HEK293 (cell line): ENCODE measurements at regions not wholly inside any gene's neighbourhood (a gene's known extent, or its start where the extent isn't known, plus 50 kb on each side); places are given as distances from the start of the nearest gene placed in this dataset.

Experiments
- CTCF ChIA-PET: fragments of 350-600 bp; formaldehyde crosslinking; extraction: SDS; loops from one replicate; lab custom pipeline; 2021; ENCODE audit warnings: antibody characterized with exemption; lab: Yijun Ruan, JAX
- POLR2A ChIA-PET: fragments of 300-600 bp; formaldehyde crosslinking; extraction: SDS; loops from one replicate; lab custom pipeline; 2020; ENCODE audit warnings: antibody characterized with exemption, inconsistent platforms; lab: Yijun Ruan, JAX
- H3K27ac ChIP-seq: fragments of 200-500 bp; sonication (Bioruptor generic); 2 replicates; pipeline ENCODE4 v1.5.1; 2014; ENCODE audit warnings: low read depth, low read length, control low read depth, inconsistent platforms; ENCODE audit errors: extremely low read depth
- H3K36me3 ChIP-seq, 2 experiments: fragments of 200-500 bp in 1 of 2; sonication (Bioruptor generic) in 1 of 2; 1 replicate in 1 of 2; 2 replicates in 1 of 2; pipeline ENCODE4 v1.5.1; 2014 to 2017; ENCODE audit warnings: inconsistent platforms in 2 of 2, low read length in 2 of 2; ENCODE audit not compliant: control insufficient read depth in 2 of 2, insufficient read depth in 1 of 2
- H3K4me1 ChIP-seq: fragments of 200-500 bp; sonication (Bioruptor generic); 2 replicates; pipeline ENCODE4 v1.5.1; 2014; ENCODE audit warnings: mild to moderate bottlenecking, low read length, inconsistent platforms; ENCODE audit not compliant: control insufficient read depth, insufficient read depth
- H3K4me3 ChIP-seq: 2 replicates; pipeline ENCODE4 v1.5.1; 2011; ENCODE audit warnings: low read depth, mild to moderate bottlenecking, control low read depth, low read length, moderate library complexity
- H3K9me3 ChIP-seq: fragments of 200-500 bp; sonication (Bioruptor generic); 2 replicates; pipeline ENCODE4 v1.5.1; 2014; ENCODE audit warnings: low read depth, low read length, inconsistent platforms; ENCODE audit not compliant: control insufficient read depth, insufficient read depth
- ATF2 ChIP-seq: fragments of 450-650 bp; formaldehyde crosslinking; IDR thresholded peaks from 2 replicates; pipeline ENCODE4 v1.5.1; 2016; ENCODE audit warnings: missing biosample characterization, missing genetic modification characterization, low read depth
- SCRT2 ChIP-seq: fragments of 450-650 bp; formaldehyde crosslinking; IDR thresholded peaks from 2 replicates; pipeline ENCODE4 v1.5.1; 2016; ENCODE audit warnings: missing biosample characterization, missing genetic modification characterization
- ZBTB10 ChIP-seq: fragments of 450-650 bp; formaldehyde crosslinking; IDR thresholded peaks from 2 replicates; pipeline ENCODE4 v1.5.1; 2016; ENCODE audit warnings: missing biosample characterization, missing genetic modification characterization
- ZBTB11 ChIP-seq: fragments of 450-650 bp; formaldehyde crosslinking; conservative IDR thresholded peaks from 2 replicates; pipeline ENCODE4 v1.5.1; 2016; ENCODE audit warnings: low read depth, missing biosample characterization, missing genetic modification characterization
- ZBTB17 ChIP-seq: fragments of 450-650 bp; formaldehyde crosslinking; IDR thresholded peaks from 2 replicates; pipeline ENCODE4 v1.5.1; 2016; ENCODE audit warnings: missing biosample characterization, missing genetic modification characterization
- ZBTB48 ChIP-seq: fragments of 450-650 bp; formaldehyde crosslinking; IDR thresholded peaks from 2 replicates; pipeline ENCODE4 v1.5.1; 2016; ENCODE audit warnings: missing biosample characterization, missing genetic modification characterization
- ZIC2 ChIP-seq: fragments of 450-650 bp; formaldehyde crosslinking; IDR thresholded peaks from 2 replicates; pipeline ENCODE4 v1.5.1; 2016; ENCODE audit warnings: missing biosample characterization, missing genetic modification characterization
- ZNF140 ChIP-seq: fragments of 450-650 bp; formaldehyde crosslinking; IDR thresholded peaks from 2 replicates; pipeline ENCODE4 v1.5.1; 2016; ENCODE audit warnings: missing biosample characterization, missing genetic modification characterization
- ZNF157 ChIP-seq: fragments of 450-650 bp; formaldehyde crosslinking; IDR thresholded peaks from 2 replicates; pipeline ENCODE4 v1.5.1; 2016; ENCODE audit warnings: missing biosample characterization, missing genetic modification characterization
- ZNF174 ChIP-seq: fragments of 450-650 bp; formaldehyde crosslinking; IDR thresholded peaks from 2 replicates; pipeline ENCODE4 v1.5.0; 2017; ENCODE audit warnings: missing biosample characterization, mild to moderate bottlenecking, missing genetic modification characterization
- ZNF266 ChIP-seq: fragments of 450-650 bp; formaldehyde crosslinking; IDR thresholded peaks from 2 replicates; pipeline ENCODE4 v1.5.1; 2016; ENCODE audit warnings: missing biosample characterization, missing genetic modification characterization, low read depth
- ZNF433 ChIP-seq: fragments of 450-650 bp; formaldehyde crosslinking; IDR thresholded peaks from 2 replicates; pipeline ENCODE4 v1.5.1; 2016; ENCODE audit warnings: missing biosample characterization, missing genetic modification characterization, low read depth
- ZNF501 ChIP-seq: fragments of 450-650 bp; formaldehyde crosslinking; IDR thresholded peaks from 2 replicates; pipeline ENCODE4 v1.5.1; 2016; ENCODE audit warnings: missing biosample characterization, missing genetic modification characterization
- ZNF529 ChIP-seq: fragments of 450-650 bp; formaldehyde crosslinking; IDR thresholded peaks from 2 replicates; pipeline ENCODE4 v1.5.1; 2017; ENCODE audit warnings: missing genetic modification characterization, missing biosample characterization; ENCODE audit not compliant: insufficient replicate concordance
- ZNF623 ChIP-seq: fragments of 450-650 bp; formaldehyde crosslinking; IDR thresholded peaks from 2 replicates; pipeline ENCODE4 v1.5.1; 2016; ENCODE audit warnings: missing biosample characterization, missing genetic modification characterization
- ZNF658 ChIP-seq: fragments of 450-650 bp; formaldehyde crosslinking; IDR thresholded peaks from 2 replicates; pipeline ENCODE4; 2016; ENCODE audit warnings: missing biosample characterization, missing genetic modification characterization
- ZNF707 ChIP-seq: fragments of 450-650 bp; formaldehyde crosslinking; IDR thresholded peaks from 2 replicates; pipeline ENCODE4 v1.5.1; 2016; ENCODE audit warnings: missing biosample characterization, missing genetic modification characterization
- ZSCAN16 ChIP-seq: fragments of 450-650 bp; formaldehyde crosslinking; IDR thresholded peaks from 2 replicates; pipeline ENCODE4 v1.5.1; 2016; ENCODE audit warnings: missing biosample characterization, missing genetic modification characterization
- ZSCAN23 ChIP-seq: fragments of 450-650 bp; formaldehyde crosslinking; IDR thresholded peaks from 2 replicates; pipeline ENCODE4 v1.5.1; 2016; ENCODE audit warnings: missing biosample characterization, missing genetic modification characterization
- TF ChIP-seq, protein P1 (sequence below): fragments of 450-650 bp; IDR thresholded peaks from 2 replicates; pipeline ENCODE4 v1.5.1; 2018; ENCODE audit warnings: missing biosample characterization, missing genetic modification characterization
- TF ChIP-seq, protein P2 (sequence below): fragments of 450-650 bp; formaldehyde crosslinking; IDR thresholded peaks from 2 replicates; pipeline ENCODE4 v1.5.1; 2016; ENCODE audit warnings: missing biosample characterization, missing genetic modification characterization, borderline replicate concordance

DNA sequence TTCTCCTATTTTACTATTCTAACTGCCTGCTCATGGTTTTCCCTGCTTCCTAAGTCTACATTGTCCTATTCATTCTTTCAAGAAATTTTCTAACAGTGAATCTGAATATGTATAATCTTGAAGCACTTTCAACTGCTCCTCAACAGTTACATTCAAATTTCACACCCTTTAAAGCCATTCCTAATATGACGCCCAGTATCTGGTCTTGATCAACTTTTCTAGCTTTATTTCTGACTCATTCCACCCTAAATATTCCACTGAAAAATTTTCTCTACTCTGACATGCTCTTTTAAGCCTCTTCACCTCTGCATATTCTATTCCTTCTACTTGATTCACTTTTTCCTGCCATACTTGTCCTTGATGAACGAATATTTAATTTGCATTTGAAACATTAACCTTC is 1893.9 kb upstream of the PIK3C3 start (continued):
- no peak for TF ChIP-seq ZNF658 (tag by site-specific recombination)

GRCh38 chr18:40060562-40060961 is 1894.5 kb upstream of the PIK3C3 start:
- ChIA-PET POLR2A (no interaction called here), CTCF (no interaction called here)
- TF ChIP-seq, protein P1, sequence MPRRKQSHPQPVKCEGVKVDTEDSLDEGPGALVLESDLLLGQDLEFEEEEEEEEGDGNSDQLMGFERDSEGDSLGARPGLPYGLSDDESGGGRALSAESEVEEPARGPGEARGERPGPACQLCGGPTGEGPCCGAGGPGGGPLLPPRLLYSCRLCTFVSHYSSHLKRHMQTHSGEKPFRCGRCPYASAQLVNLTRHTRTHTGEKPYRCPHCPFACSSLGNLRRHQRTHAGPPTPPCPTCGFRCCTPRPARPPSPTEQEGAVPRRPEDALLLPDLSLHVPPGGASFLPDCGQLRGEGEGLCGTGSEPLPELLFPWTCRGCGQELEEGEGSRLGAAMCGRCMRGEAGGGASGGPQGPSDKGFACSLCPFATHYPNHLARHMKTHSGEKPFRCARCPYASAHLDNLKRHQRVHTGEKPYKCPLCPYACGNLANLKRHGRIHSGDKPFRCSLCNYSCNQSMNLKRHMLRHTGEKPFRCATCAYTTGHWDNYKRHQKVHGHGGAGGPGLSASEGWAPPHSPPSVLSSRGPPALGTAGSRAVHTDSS (tag by site-specific recombination) = no peak
- TF ChIP-seq ZNF707 (no peak), ZNF140 (no peak), ZBTB48 (no peak), ZNF157 (tag by site-specific recombination) (no peak), ZBTB11 (no peak), ZNF266 (tag by site-specific recombination) (no peak), ZIC2 (tag by site-specific recombination) (no peak), ZSCAN23 (tag by site-specific recombination) (no peak), ATF2 (tag by site-specific recombination) (no peak), ZNF501 (no peak), ZNF174 (tag by site-specific recombination) (no peak), ZNF433 (tag by site-specific recombination) (no peak), ZNF529 (tag by site-specific recombination) (no peak), ZBTB10 (tag by site-specific recombination) (no peak), ZBTB17 (tag by site-specific recombination) (no peak), SCRT2 (no peak), ZSCAN16 (tag by site-specific recombination) (no peak), ZNF623 (tag by site-specific recombination) (no peak)
- TF ChIP-seq, protein P2, sequence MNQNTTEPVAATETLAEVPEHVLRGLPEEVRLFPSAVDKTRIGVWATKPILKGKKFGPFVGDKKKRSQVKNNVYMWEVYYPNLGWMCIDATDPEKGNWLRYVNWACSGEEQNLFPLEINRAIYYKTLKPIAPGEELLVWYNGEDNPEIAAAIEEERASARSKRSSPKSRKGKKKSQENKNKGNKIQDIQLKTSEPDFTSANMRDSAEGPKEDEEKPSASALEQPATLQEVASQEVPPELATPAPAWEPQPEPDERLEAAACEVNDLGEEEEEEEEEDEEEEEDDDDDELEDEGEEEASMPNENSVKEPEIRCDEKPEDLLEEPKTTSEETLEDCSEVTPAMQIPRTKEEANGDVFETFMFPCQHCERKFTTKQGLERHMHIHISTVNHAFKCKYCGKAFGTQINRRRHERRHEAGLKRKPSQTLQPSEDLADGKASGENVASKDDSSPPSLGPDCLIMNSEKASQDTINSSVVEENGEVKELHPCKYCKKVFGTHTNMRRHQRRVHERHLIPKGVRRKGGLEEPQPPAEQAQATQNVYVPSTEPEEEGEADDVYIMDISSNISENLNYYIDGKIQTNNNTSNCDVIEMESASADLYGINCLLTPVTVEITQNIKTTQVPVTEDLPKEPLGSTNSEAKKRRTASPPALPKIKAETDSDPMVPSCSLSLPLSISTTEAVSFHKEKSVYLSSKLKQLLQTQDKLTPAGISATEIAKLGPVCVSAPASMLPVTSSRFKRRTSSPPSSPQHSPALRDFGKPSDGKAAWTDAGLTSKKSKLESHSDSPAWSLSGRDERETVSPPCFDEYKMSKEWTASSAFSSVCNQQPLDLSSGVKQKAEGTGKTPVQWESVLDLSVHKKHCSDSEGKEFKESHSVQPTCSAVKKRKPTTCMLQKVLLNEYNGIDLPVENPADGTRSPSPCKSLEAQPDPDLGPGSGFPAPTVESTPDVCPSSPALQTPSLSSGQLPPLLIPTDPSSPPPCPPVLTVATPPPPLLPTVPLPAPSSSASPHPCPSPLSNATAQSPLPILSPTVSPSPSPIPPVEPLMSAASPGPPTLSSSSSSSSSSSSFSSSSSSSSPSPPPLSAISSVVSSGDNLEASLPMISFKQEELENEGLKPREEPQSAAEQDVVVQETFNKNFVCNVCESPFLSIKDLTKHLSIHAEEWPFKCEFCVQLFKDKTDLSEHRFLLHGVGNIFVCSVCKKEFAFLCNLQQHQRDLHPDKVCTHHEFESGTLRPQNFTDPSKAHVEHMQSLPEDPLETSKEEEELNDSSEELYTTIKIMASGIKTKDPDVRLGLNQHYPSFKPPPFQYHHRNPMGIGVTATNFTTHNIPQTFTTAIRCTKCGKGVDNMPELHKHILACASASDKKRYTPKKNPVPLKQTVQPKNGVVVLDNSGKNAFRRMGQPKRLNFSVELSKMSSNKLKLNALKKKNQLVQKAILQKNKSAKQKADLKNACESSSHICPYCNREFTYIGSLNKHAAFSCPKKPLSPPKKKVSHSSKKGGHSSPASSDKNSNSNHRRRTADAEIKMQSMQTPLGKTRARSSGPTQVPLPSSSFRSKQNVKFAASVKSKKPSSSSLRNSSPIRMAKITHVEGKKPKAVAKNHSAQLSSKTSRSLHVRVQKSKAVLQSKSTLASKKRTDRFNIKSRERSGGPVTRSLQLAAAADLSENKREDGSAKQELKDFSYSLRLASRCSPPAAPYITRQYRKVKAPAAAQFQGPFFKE = no peak
- Histone ChIP-seq H3K4me3 (no peak overlapping the region), H3K27ac (no peak overlapping the region), H3K4me1 (no peaks in the 10 kb centered on the region), H3K36me3 (no peaks in the 10 kb centered on the region), H3K9me3 (no peaks in the 10 kb centered on the region)
